GM21825 (cell line): ENCODE measurements at regions not wholly inside any gene's neighbourhood (a gene's known extent, or its start where the extent isn't known, plus 50 kb on each side); places are given as distances from the start of the nearest gene placed in this dataset.

Experiments
- ATAC-seq: cut with Tn5 transposase; IDR thresholded peaks from one replicate; pipeline ENCODE4 v1.9.1; 2021; ENCODE audit warnings: mild to moderate bottlenecking, moderate library complexity; ENCODE audit not compliant: unreplicated experiment

GRCh38 chr6:109235481-109236038 lies 140.3 kb downstream of the CEP57L1 start:
- ATAC-seq, result no peak

- no peak for ATAC-seq
These were observed 135.1 kb downstream of the CEP57L1 start for GRCh38 chr6:109230453-109230852.

GRCh38 chr6:109229536-109229935 lies 134.2 kb downstream of the CEP57L1 start:
- no peak for ATAC-seq

- ATAC-seq, result no peak
These were observed 132.3 kb downstream of the CEP57L1 start for GRCh38 chr6:109227646-109228045.

GRCh38 chr6:109226353-109226752 lies 131.0 kb downstream of the CEP57L1 start:
- ATAC-seq, result no peak

GRCh38 chr6:109225946-109226345 lies 130.6 kb downstream of the CEP57L1 start:
- ATAC-seq, result no peak

- ATAC-seq, result no peak
These were observed 129.7 kb downstream of the CEP57L1 start for GRCh38 chr6:109224994-109225393.

GRCh38 chr6:109224107-109224875 lies 129.0 kb downstream of the CEP57L1 start:
- ATAC-seq, result no peak

- no peak for ATAC-seq
These were observed 127.5 kb downstream of the CEP57L1 start for GRCh38 chr6:109222848-109223247.

GRCh38 chr6:109221543-109222195 lies 126.4 kb downstream of the CEP57L1 start:
- ATAC-seq, result no peak
